ENCODE measurements at regions not wholly inside any gene's neighbourhood (a gene's known extent, or its start where the extent isn't known, plus 50 kb on each side); places are given as distances from the start of the nearest gene placed in this dataset.

GRCh38 chr16:65541646-65542045 lies 419.8 kb upstream of the CDH11 start:
- POLR2A ChIA-PET = no interaction called here
- no peak for DNase-seq (ENCODE audit: extremely low spot score)
- TF ChIP-seq FOXK2 (IDR thresholded peaks at IDR 0.05) (no peak), ELF4 (IDR thresholded peaks at IDR 0.05) (no peak), ARNT (IDR thresholded peaks at IDR 0.05) (no peak), SP1 (IDR thresholded peaks at IDR 0.05) (no peak), SUZ12 (IDR thresholded peaks at IDR 0.05) (no peak), HDGF (IDR thresholded peaks at IDR 0.05; ENCODE audit: borderline replicate concordance) (no peak), CTBP1 (IDR thresholded peaks at IDR 0.05; ENCODE audit: borderline replicate concordance) (no peak), TARDBP (IDR thresholded peaks at IDR 0.05) (no peak), LEF1 (IDR thresholded peaks at IDR 0.05; ENCODE audit: borderline replicate concordance) (no peak), FOXM1 (IDR thresholded peaks at IDR 0.05; ENCODE audit: borderline replicate concordance) (no peak), BHLHE40 (IDR thresholded peaks at IDR 0.05; ENCODE audit: borderline replicate concordance) (no peak), NFRKB (IDR thresholded peaks at IDR 0.05) (no peak), FOXA1 (IDR thresholded peaks at IDR 0.05) (no peak), PKNOX1 (IDR thresholded peaks at IDR 0.05) (no peak), ZNF384 (IDR thresholded peaks at IDR 0.05) (no peak), L3MBTL2 (conservative IDR thresholded peaks at IDR 0.05) (no peak)
- CTCF ChIA-PET = no interaction called here

GRCh38 chr16:65540901-65541300 lies 419.0 kb upstream of the CDH11 start:
- TF ChIP-seq SP1 (IDR thresholded peaks at IDR 0.05) = no peak
- TF ChIP-seq LEF1 (IDR thresholded peaks at IDR 0.05; ENCODE audit: borderline replicate concordance) = no peak
- no peak for TF ChIP-seq BHLHE40 (IDR thresholded peaks at IDR 0.05; ENCODE audit: borderline replicate concordance)
- no peak for TF ChIP-seq SUZ12 (IDR thresholded peaks at IDR 0.05)
- TF ChIP-seq L3MBTL2 (conservative IDR thresholded peaks at IDR 0.05) = no peak
- TF ChIP-seq FOXM1 (IDR thresholded peaks at IDR 0.05; ENCODE audit: borderline replicate concordance) = no peak
- no peak for TF ChIP-seq HDGF (IDR thresholded peaks at IDR 0.05; ENCODE audit: borderline replicate concordance)
- no peak for TF ChIP-seq ARNT (IDR thresholded peaks at IDR 0.05)
- TF ChIP-seq ZNF384 (IDR thresholded peaks at IDR 0.05) = no peak
- no peak for TF ChIP-seq PKNOX1 (IDR thresholded peaks at IDR 0.05)
- ChIA-PET CTCF (no interaction called here), POLR2A (no interaction called here)
- DNase-seq (ENCODE audit: extremely low spot score) = no peak

- TF ChIP-seq L3MBTL2 (conservative IDR thresholded peaks at IDR 0.05) (no peak), CTBP1 (IDR thresholded peaks at IDR 0.05; ENCODE audit: borderline replicate concordance) (no peak), FOXA1 (IDR thresholded peaks at IDR 0.05) (no peak), LEF1 (IDR thresholded peaks at IDR 0.05; ENCODE audit: borderline replicate concordance) (no peak)
- ChIA-PET CTCF (no interaction called here), POLR2A (no interaction called here)
- no peak for DNase-seq (ENCODE audit: extremely low spot score)
These were observed 417.1 kb upstream of the CDH11 start for GRCh38 chr16:65538976-65539375.

GRCh38 chr16:65537336-65537735 lies 415.5 kb upstream of the CDH11 start:
- ChIA-PET CTCF (no interaction called here), POLR2A (no interaction called here)
- no peak for DNase-seq (ENCODE audit: extremely low spot score)
- TF ChIP-seq TARDBP (IDR thresholded peaks at IDR 0.05) (no peak), PKNOX1 (IDR thresholded peaks at IDR 0.05) (no peak), LEF1 (IDR thresholded peaks at IDR 0.05; ENCODE audit: borderline replicate concordance) (no peak), SUZ12 (IDR thresholded peaks at IDR 0.05) (no peak), BHLHE40 (IDR thresholded peaks at IDR 0.05; ENCODE audit: borderline replicate concordance) (no peak), FOXK2 (IDR thresholded peaks at IDR 0.05) (no peak), FOXA1 (IDR thresholded peaks at IDR 0.05) (no peak), SP1 (IDR thresholded peaks at IDR 0.05) (no peak), CTBP1 (IDR thresholded peaks at IDR 0.05; ENCODE audit: borderline replicate concordance) (no peak), NFRKB (IDR thresholded peaks at IDR 0.05) (no peak), ARNT (IDR thresholded peaks at IDR 0.05) (no peak), ZNF384 (IDR thresholded peaks at IDR 0.05) (no peak), HDGF (IDR thresholded peaks at IDR 0.05; ENCODE audit: borderline replicate concordance) (no peak), L3MBTL2 (conservative IDR thresholded peaks at IDR 0.05) (no peak), ELF4 (IDR thresholded peaks at IDR 0.05) (no peak), FOXM1 (IDR thresholded peaks at IDR 0.05; ENCODE audit: borderline replicate concordance) (no peak)

- CTCF ChIA-PET = no interaction called here
- TF ChIP-seq SP1 (IDR thresholded peaks at IDR 0.05) (no peak), FOXK2 (IDR thresholded peaks at IDR 0.05) (no peak), FOXM1 (IDR thresholded peaks at IDR 0.05; ENCODE audit: borderline replicate concordance) (no peak), PKNOX1 (IDR thresholded peaks at IDR 0.05) (no peak), SUZ12 (IDR thresholded peaks at IDR 0.05) (no peak), FOXA1 (IDR thresholded peaks at IDR 0.05) (no peak), TARDBP (IDR thresholded peaks at IDR 0.05) (no peak)
- no peak for DNase-seq (ENCODE audit: extremely low spot score)
- POLR2A ChIA-PET = no interaction called here
These were observed 412.3 kb upstream of the CDH11 start for GRCh38 chr16:65534121-65534528.

- ChIA-PET CTCF (no interaction called here), POLR2A (no interaction called here)
- TF ChIP-seq NFRKB (IDR thresholded peaks at IDR 0.05) (no peak), FOXM1 (IDR thresholded peaks at IDR 0.05; ENCODE audit: borderline replicate concordance) (no peak), PKNOX1 (IDR thresholded peaks at IDR 0.05) (no peak), BHLHE40 (IDR thresholded peaks at IDR 0.05; ENCODE audit: borderline replicate concordance) (no peak), SUZ12 (IDR thresholded peaks at IDR 0.05) (no peak), HDGF (IDR thresholded peaks at IDR 0.05; ENCODE audit: borderline replicate concordance) (no peak), L3MBTL2 (conservative IDR thresholded peaks at IDR 0.05) (no peak), ELF4 (IDR thresholded peaks at IDR 0.05) (no peak), CTBP1 (IDR thresholded peaks at IDR 0.05; ENCODE audit: borderline replicate concordance) (no peak), LEF1 (IDR thresholded peaks at IDR 0.05; ENCODE audit: borderline replicate concordance) (no peak), TARDBP (IDR thresholded peaks at IDR 0.05) (no peak), FOXA1 (IDR thresholded peaks at IDR 0.05) (no peak), ZNF384 (IDR thresholded peaks at IDR 0.05) (no peak)
These were observed 411.0 kb upstream of the CDH11 start for GRCh38 chr16:65532846-65533245.

More at GRCh38 chr16:65532846-65533245, 411.0 kb upstream of the CDH11 start:
- DNase-seq (ENCODE audit: extremely low spot score) = no peak

Data from HEK293T (cell line).